ENCODE measurements at regions not wholly inside any gene's neighbourhood (a gene's known extent, or its start where the extent isn't known, plus 50 kb on each side); places are given as distances from the start of the nearest gene placed in this dataset.

DNA sequence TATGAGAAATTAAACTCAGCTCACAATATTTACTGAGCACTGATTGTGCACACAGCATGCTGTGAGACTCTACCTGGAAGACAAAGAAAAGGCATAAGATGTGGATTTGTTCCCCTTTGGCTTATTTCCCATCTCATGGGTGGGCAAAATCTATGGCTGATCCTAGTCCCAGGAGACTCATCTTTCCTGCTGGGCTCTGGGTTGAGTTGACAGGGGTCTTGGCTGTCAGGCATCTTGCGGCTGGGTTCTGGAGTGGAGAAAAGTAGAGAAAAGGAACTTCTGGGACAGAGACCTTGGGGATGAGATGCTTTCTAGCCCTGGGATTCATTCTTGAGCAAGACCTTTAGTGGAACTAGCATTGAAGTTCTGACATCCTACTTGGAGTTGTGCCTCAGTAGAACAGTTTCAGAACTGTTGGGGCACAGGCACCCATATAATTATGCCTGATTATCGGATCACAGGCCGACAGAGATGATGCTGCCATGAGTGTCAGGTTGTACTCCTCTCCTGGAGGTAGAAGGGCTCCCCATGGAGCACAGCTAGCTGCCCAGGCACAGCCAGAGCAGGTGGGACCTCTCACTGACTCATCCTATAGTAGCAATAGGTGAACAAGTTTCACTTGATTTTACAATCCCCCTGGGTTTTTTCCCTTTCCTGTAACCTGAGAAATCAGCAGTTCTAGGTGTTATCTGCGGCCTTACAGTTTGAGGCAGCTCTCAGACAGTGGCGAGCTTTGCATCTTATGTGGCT, 260.9 kb downstream of the CYRIA start:
- H2BK15ac ChIP-seq (ENCODE audit: low read depth, low read length), result no peak overlapping the region
- H4K5ac ChIP-seq (ENCODE audit: low read depth, low read length), result no peak overlapping the region
- H2BK20ac ChIP-seq (ENCODE audit: low read depth, low read length), result no peak overlapping the region
- no peak overlapping the region for H3K18ac ChIP-seq (ENCODE audit: low read depth, low read length)
- H2AK5ac ChIP-seq (ENCODE audit: low read depth, low read length), result no peak overlapping the region
- H3K4me1 ChIP-seq (ENCODE audit: control insufficient read depth, insufficient read depth, low read length), result no peaks in the 10 kb centered on the region
- H3K14ac ChIP-seq (replicated peaks; ENCODE audit: low read depth, low read length), result no peak overlapping the region
- no TSS peak for BruUV-seq (replicated peaks)
- in situ Hi-C loops (cut with MboI; ENCODE audit: low sequenced_read_pairs), result no loop called here
- H3K9me1 ChIP-seq (ENCODE audit: insufficient read depth, low read length), result no peaks in the 10 kb centered on the region
- no peak overlapping the region for H3K4ac ChIP-seq (ENCODE audit: low read depth, low read length)
- DNase-seq (no peak), ATAC-seq (ENCODE audit: low read depth) (no peak)
- H2BK120ac ChIP-seq (ENCODE audit: low read depth, low read length), result no peak overlapping the region
- POLR2A ChIA-PET (ENCODE audit: unreplicated experiment), result no interaction called here
- no peak overlapping the region for H3K56ac ChIP-seq (ENCODE audit: extremely low read depth, insufficient read depth, low read length)
- no peaks in the 10 kb centered on the region for H3K36me3 ChIP-seq (ENCODE audit: control insufficient read depth, insufficient read depth, low read length)
- no peak overlapping the region for H3K4me2 ChIP-seq (ENCODE audit: low read depth, low read length)
- no peak overlapping the region for H2AFZ ChIP-seq (replicated peaks; ENCODE audit: low read length, poor library complexity)
- no peaks in the 10 kb centered on the region for H4K20me1 ChIP-seq (ENCODE audit: insufficient read depth, low read length)
- CTCF ChIA-PET, result no interaction called here
- dilution Hi-C loops (cut with HindIII; ENCODE audit: low sequenced_read_pairs, unreplicated experiment), result no loop called here
- H4K8ac ChIP-seq (ENCODE audit: low read depth in 2 of 2, low read length in 2 of 2), result no peak overlapping the region
- H3K27me3 ChIP-seq (ENCODE audit: control insufficient read depth, insufficient read depth, low read length), result no peaks in the 10 kb centered on the region
- WGBS, 2 experiments (ENCODE audit: extremely low coverage in 2 of 2, insufficient read length in 1 of 2), result no CpG with 5 or more reads among the region's 5 CpGs
- no peak overlapping the region for H3K23ac ChIP-seq (ENCODE audit: low read depth, low read length)
- no peak overlapping the region for H2AK9ac ChIP-seq (replicated peaks; ENCODE audit: low read depth, low read length, poor library complexity)
- TF ChIP-seq MAZ (IDR thresholded peaks at IDR 0.05; ENCODE audit: borderline replicate concordance, low read depth, low read length), result no peak
- no peak for TF ChIP-seq MXI1 (IDR thresholded peaks at IDR 0.05; ENCODE audit: borderline replicate concordance, low read depth, low read length)
- TF ChIP-seq RCOR1 (IDR thresholded peaks at IDR 0.05; ENCODE audit: insufficient replicate concordance, low read length), result no peak
- TF ChIP-seq POLR2A (IDR thresholded peaks at IDR 0.05; ENCODE audit: low read depth, low read length), result no peak
- no peak for TF ChIP-seq CHD1 (IDR thresholded peaks at IDR 0.05; ENCODE audit: low read depth, low read length)
- TF ChIP-seq, protein P1, sequence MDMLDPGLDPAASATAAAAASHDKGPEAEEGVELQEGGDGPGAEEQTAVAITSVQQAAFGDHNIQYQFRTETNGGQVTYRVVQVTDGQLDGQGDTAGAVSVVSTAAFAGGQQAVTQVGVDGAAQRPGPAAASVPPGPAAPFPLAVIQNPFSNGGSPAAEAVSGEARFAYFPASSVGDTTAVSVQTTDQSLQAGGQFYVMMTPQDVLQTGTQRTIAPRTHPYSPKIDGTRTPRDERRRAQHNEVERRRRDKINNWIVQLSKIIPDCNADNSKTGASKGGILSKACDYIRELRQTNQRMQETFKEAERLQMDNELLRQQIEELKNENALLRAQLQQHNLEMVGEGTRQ (IDR thresholded peaks at IDR 0.05; ENCODE audit: low read depth, low read length), result no peak
- no peak for TF ChIP-seq RAD21 (IDR thresholded peaks at IDR 0.05; ENCODE audit: low read length)
- TF ChIP-seq BHLHE40 (IDR thresholded peaks at IDR 0.05; ENCODE audit: low read depth, low read length), result no peak
- no peak for TF ChIP-seq CEBPB (IDR thresholded peaks at IDR 0.05; ENCODE audit: low read depth, low read length)
- TF ChIP-seq SMC3 (IDR thresholded peaks at IDR 0.05; ENCODE audit: low read depth, low read length), result no peak
- TF ChIP-seq, protein P2, sequence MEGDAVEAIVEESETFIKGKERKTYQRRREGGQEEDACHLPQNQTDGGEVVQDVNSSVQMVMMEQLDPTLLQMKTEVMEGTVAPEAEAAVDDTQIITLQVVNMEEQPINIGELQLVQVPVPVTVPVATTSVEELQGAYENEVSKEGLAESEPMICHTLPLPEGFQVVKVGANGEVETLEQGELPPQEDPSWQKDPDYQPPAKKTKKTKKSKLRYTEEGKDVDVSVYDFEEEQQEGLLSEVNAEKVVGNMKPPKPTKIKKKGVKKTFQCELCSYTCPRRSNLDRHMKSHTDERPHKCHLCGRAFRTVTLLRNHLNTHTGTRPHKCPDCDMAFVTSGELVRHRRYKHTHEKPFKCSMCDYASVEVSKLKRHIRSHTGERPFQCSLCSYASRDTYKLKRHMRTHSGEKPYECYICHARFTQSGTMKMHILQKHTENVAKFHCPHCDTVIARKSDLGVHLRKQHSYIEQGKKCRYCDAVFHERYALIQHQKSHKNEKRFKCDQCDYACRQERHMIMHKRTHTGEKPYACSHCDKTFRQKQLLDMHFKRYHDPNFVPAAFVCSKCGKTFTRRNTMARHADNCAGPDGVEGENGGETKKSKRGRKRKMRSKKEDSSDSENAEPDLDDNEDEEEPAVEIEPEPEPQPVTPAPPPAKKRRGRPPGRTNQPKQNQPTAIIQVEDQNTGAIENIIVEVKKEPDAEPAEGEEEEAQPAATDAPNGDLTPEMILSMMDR (conservative IDR thresholded peaks at IDR 0.05; ENCODE audit: low read depth, low read length), result no peak
- TF ChIP-seq NFE2L2 (IDR thresholded peaks at IDR 0.05; ENCODE audit: low read depth, low read length), result no peak
- TF ChIP-seq RFX5 (IDR thresholded peaks at IDR 0.05; ENCODE audit: low read depth, low read length), result no peak
- TF ChIP-seq, protein P3, sequence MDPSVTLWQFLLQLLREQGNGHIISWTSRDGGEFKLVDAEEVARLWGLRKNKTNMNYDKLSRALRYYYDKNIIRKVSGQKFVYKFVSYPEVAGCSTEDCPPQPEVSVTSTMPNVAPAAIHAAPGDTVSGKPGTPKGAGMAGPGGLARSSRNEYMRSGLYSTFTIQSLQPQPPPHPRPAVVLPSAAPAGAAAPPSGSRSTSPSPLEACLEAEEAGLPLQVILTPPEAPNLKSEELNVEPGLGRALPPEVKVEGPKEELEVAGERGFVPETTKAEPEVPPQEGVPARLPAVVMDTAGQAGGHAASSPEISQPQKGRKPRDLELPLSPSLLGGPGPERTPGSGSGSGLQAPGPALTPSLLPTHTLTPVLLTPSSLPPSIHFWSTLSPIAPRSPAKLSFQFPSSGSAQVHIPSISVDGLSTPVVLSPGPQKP (IDR thresholded peaks at IDR 0.05; ENCODE audit: borderline replicate concordance, low read depth, low read length), result no peak
- TF ChIP-seq FOS (IDR thresholded peaks at IDR 0.05; ENCODE audit: low read depth, low read length), result no peak
- TF ChIP-seq MAFK (IDR thresholded peaks at IDR 0.05; ENCODE audit: low read depth, low read length), result no peak
- peaks cover 21% of the 10 kb centered on the region for H3K9me3 ChIP-seq (ENCODE audit: control insufficient read depth, insufficient read depth, low read length)
- H3K79me1 ChIP-seq (ENCODE audit: low read depth in 1 of 2, low read length in 2 of 2), result no peaks in the 10 kb centered on the region
- intact Hi-C loops (cut with micrococcal nuclease), result no loop called here
- H3K27ac ChIP-seq (ENCODE audit: insufficient read depth, low read length), result no peak overlapping the region
- no peak overlapping the region for H3K4me3 ChIP-seq (ENCODE audit: insufficient read depth, low read depth, low read length)
- no peak overlapping the region for H4K91ac ChIP-seq (ENCODE audit: insufficient read depth, low read depth, low read length)
- no peak overlapping the region for H2BK5ac ChIP-seq (ENCODE audit: low read depth, low read length, poor library complexity, severe bottlenecking)
- no peak overlapping the region for H3K9ac ChIP-seq (ENCODE audit: low read depth, low read length)

Data from IMR-90 (cell line).